ENCODE measurements at regions not wholly inside any gene's neighbourhood (a gene's known extent, or its start where the extent isn't known, plus 50 kb on each side); places are given as distances from the start of the nearest gene placed in this dataset.

- Histone ChIP-seq H3K4me1 (peaks cover 0 to 9% (median 4%) of the 10 kb centered on the region in 4 donors), H3K36me3 (no peaks in the 10 kb centered on the region), H3K27me3 (no peaks in the 10 kb centered on the region), H3K4me3 (no peak overlapping the region), H3K9me3 (no peaks in the 10 kb centered on the region), H3K27ac (no peak overlapping the region)
- TF ChIP-seq, protein P1, sequence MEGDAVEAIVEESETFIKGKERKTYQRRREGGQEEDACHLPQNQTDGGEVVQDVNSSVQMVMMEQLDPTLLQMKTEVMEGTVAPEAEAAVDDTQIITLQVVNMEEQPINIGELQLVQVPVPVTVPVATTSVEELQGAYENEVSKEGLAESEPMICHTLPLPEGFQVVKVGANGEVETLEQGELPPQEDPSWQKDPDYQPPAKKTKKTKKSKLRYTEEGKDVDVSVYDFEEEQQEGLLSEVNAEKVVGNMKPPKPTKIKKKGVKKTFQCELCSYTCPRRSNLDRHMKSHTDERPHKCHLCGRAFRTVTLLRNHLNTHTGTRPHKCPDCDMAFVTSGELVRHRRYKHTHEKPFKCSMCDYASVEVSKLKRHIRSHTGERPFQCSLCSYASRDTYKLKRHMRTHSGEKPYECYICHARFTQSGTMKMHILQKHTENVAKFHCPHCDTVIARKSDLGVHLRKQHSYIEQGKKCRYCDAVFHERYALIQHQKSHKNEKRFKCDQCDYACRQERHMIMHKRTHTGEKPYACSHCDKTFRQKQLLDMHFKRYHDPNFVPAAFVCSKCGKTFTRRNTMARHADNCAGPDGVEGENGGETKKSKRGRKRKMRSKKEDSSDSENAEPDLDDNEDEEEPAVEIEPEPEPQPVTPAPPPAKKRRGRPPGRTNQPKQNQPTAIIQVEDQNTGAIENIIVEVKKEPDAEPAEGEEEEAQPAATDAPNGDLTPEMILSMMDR (IDR thresholded peaks at IDR 0.05), result no peak
- TF ChIP-seq POLR2A (IDR thresholded peaks at IDR 0.05), result no peak
- 52% methylated on average over 5 of the region's 9 CpGs for WGBS (ENCODE audit: insufficient coverage, low coverage, low lambda C conversion rate, missing lambda C conversion rate)
- ATAC-seq (peak in 2 of 4 donors; percentile 55 to 74), DNase-seq (peak in 1 of 3 donors; percentile 37)
- intact Hi-C loops (cut with DNase I), result no loop called here
Measured at GRCh38 chr2:41859615-41860514, 188.0 kb upstream of the PKDCC start.

DNA sequence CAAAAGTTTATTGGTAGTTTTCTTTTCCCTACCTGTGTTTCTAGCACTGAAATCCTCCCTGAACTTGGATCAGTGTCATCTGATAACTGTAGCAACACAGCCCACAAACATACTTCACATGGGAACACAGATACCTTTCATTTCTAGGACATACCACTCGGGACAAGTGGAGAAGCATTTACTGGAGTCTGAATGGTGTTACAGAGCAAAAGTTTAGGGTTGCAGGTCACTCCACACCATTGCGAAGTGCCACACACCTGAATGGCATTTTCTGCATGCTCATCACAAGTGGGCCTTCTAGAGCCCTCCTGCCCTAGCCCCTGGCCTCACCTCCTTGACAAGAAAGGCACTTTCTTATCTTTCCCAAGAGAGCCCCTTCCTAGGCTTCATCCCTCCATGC is 184.8 kb upstream of the PKDCC start:
- Histone ChIP-seq H3K36me3 (no peaks in the 10 kb centered on the region), H3K27ac (no peak overlapping the region), H3K4me1 (no peaks in the 10 kb centered on the region), H3K9me3 (no peaks in the 10 kb centered on the region), H3K4me3 (no peak overlapping the region), H3K27me3 (no peaks in the 10 kb centered on the region)
- ATAC-seq, result no peak
- whole genome bisulfite sequencing (ENCODE audit: insufficient coverage, low coverage, low lambda C conversion rate, missing lambda C conversion rate), result 87% methylated on average over 2 of the region's 2 CpGs
- TF ChIP-seq, protein P1 (IDR thresholded peaks at IDR 0.05), result no peak
- TF ChIP-seq POLR2A (IDR thresholded peaks at IDR 0.05), result no peak
- intact Hi-C loops (cut with DNase I), result no loop called here
- DNase-seq, result no peak

GRCh38 chr2:41865263-41865662 is 182.6 kb upstream of the PKDCC start:
- Histone ChIP-seq H3K36me3 (no peaks in the 10 kb centered on the region), H3K9me3 (no peaks in the 10 kb centered on the region), H3K4me1 (no peaks in the 10 kb centered on the region), H3K27me3 (no peaks in the 10 kb centered on the region), H3K27ac (no peak overlapping the region), H3K4me3 (no peak overlapping the region)
- TF ChIP-seq POLR2A (IDR thresholded peaks at IDR 0.05), result no peak
- TF ChIP-seq, protein P1 (IDR thresholded peaks at IDR 0.05), result no peak
- intact Hi-C loops (cut with DNase I), result loop anchor here in 1 of 2 donors (5.0 kb wide), 1 partner anchor 222 kb away; no protein-coding TSS in a partner anchor
- no CpG with 5 or more reads among the region's 3 CpGs for WGBS (ENCODE audit: insufficient coverage, low coverage, low lambda C conversion rate, missing lambda C conversion rate)
- ATAC-seq (no peak), DNase-seq (no peak)

- no peaks in the 10 kb centered on the region for H3K36me3 ChIP-seq
- ATAC-seq (no peak), DNase-seq (no peak)
- H3K9me3 ChIP-seq, result no peaks in the 10 kb centered on the region
- TF ChIP-seq, protein P1 (IDR thresholded peaks at IDR 0.05), result no peak
- no peak for TF ChIP-seq POLR2A (IDR thresholded peaks at IDR 0.05)
- no peaks in the 10 kb centered on the region for H3K4me1 ChIP-seq
- WGBS (ENCODE audit: insufficient coverage, low coverage, low lambda C conversion rate, missing lambda C conversion rate), result 45% methylated on average over 3 of the region's 3 CpGs
- H3K4me3 ChIP-seq, result no peak overlapping the region
- intact Hi-C loops (cut with DNase I), result loop anchor here in 1 of 2 donors (5.0 kb wide), 1 partner anchor 220 kb away; no protein-coding TSS in a partner anchor
- no peaks in the 10 kb centered on the region for H3K27me3 ChIP-seq
- no peak overlapping the region for H3K27ac ChIP-seq
Measured at GRCh38 chr2:41867553-41867952, 180.3 kb upstream of the PKDCC start.
